HepG2 (cell line): ENCODE measurements at regions not wholly inside any gene's neighbourhood (a gene's known extent, or its start where the extent isn't known, plus 50 kb on each side); places are given as distances from the start of the nearest gene placed in this dataset.

Source experiments
- ATAC-seq: fragments of 200-7000 bp; cut with Tn5 transposase; 3 replicates; pipeline ENCODE4 v1.9.1; 2020; ENCODE audit warnings: mild to moderate bottlenecking, moderate library complexity
- BruUV-seq: library from RNA; stranded (reverse); fragments of 400-500 nt; replicated peaks from 2 replicates; lab custom pipeline; 2021; lab: Mats Ljungman, UMichigan
- CTCF ChIA-PET: fragments of 300-600 bp; formaldehyde crosslinking; extraction: SDS; loops from one replicate; lab custom pipeline; 2021; ENCODE audit warnings: low total read pairs, inconsistent platforms, low intra/inter-chr PET ratio; lab: Yijun Ruan, JAX
- POLR2A ChIA-PET: fragments of 350-600 bp; sonication (Branson Sonifier 250); formaldehyde crosslinking; loops from one replicate; lab custom pipeline; 2020; ENCODE audit warnings: antibody characterized with exemption, inconsistent platforms; lab: Yijun Ruan, JAX
- DNase-seq: peaks from one replicate; pipeline ENCODE4 v3.0.0-alpha.2; 2015; ENCODE audit warnings: low spot score
- FAIRE-seq: peaks from 3 replicates; lab custom pipeline; 2011; peaks lifted over from hg19 to GRCh38; lab: Jason Lieb, UNC
- H2AFZ ChIP-seq: one replicate; pipeline ENCODE4 v1.6.1; 2011; ENCODE audit warnings: low read length, inconsistent platforms
- H3K27ac ChIP-seq: fragments of 300-600 bp; 3 replicates; pipeline ENCODE4 v1.8.0; 2011; ENCODE audit warnings: mixed run types, mild to moderate bottlenecking, mixed read lengths, low read length, inconsistent platforms; ENCODE audit not compliant: insufficient read depth; ENCODE audit errors: extremely low read length
- H3K27me3 ChIP-seq, 2 experiments: fragments of 200-600 bp in 1 of 2; 2 replicates in 1 of 2; 3 replicates in 1 of 2; pipeline versions ENCODE4 v1.6.0 to v1.8.0; 2011; ENCODE audit warnings: low read length in 2 of 2, mild to moderate bottlenecking in 2 of 2, moderate library complexity in 2 of 2, inconsistent platforms in 1 of 2; ENCODE audit not compliant: insufficient read depth in 2 of 2, control insufficient read depth in 1 of 2
- H3K36me3 ChIP-seq, 2 experiments: fragments of 200-600 bp in 1 of 2; replicated peaks in 1 of 2; 2 replicates in 1 of 2; 3 replicates in 1 of 2; pipeline versions ENCODE4 v1.5.1 to v1.8.0; 2011; ENCODE audit warnings: low read length in 2 of 2, inconsistent platforms in 1 of 2; ENCODE audit not compliant: insufficient read depth in 2 of 2, control insufficient read depth in 1 of 2
- H3K4me1 ChIP-seq: 2 replicates; pipeline ENCODE4 v1.5.1; 2012; ENCODE audit warnings: low read length, inconsistent platforms; ENCODE audit not compliant: insufficient read depth
- H3K4me2 ChIP-seq: 2 replicates; pipeline ENCODE4 v1.6.0; 2011; ENCODE audit warnings: low read depth, low read length, inconsistent platforms
- H3K4me3 ChIP-seq, 3 experiments: fragments of 200-600 bp in 1 of 3; sonication (generic), shearing (Covaris generic) in 1 of 3; replicated peaks in 1 of 3; 2 replicates each; pipeline ENCODE4 v1.5.1; 2011 to 2016; ENCODE audit warnings: low read length in 3 of 3, inconsistent platforms in 2 of 3, low read depth in 2 of 3, mild to moderate bottlenecking in 2 of 3, control low read depth in 1 of 3, mixed read lengths in 1 of 3; ENCODE audit not compliant: insufficient read depth in 1 of 3
- H3K79me2 ChIP-seq: one replicate; pipeline ENCODE4 v1.6.1; 2011; ENCODE audit warnings: low read length, inconsistent platforms; ENCODE audit not compliant: insufficient read depth
- H3K9ac ChIP-seq: 2 replicates; pipeline ENCODE4 v1.6.0; 2011; ENCODE audit warnings: mild to moderate bottlenecking, low read depth, low read length, inconsistent platforms; ENCODE audit not compliant: insufficient read depth
- H3K9me3 ChIP-seq: 2 replicates; pipeline ENCODE4 v1.5.1; 2012; ENCODE audit warnings: mild to moderate bottlenecking, low read length
- H4K20me1 ChIP-seq: 2 replicates; pipeline ENCODE4 v1.6.0; 2011; ENCODE audit warnings: inconsistent platforms, mild to moderate bottlenecking, low read length, moderate library complexity; ENCODE audit not compliant: insufficient read depth
- ATRX ChIP-seq: sonication (generic); formaldehyde crosslinking; IDR thresholded peaks from 2 replicates; pipeline ENCODE4 v1.4.0; 2020; ENCODE audit warnings: missing genetic modification reagents, borderline replicate concordance
- DMAP1 ChIP-seq: IDR thresholded peaks from 2 replicates; pipeline ENCODE4 v1.6.1; 2016
- FOXO4 ChIP-seq: sonication (generic); formaldehyde crosslinking; conservative IDR thresholded peaks from 2 replicates; pipeline ENCODE4 v1.8.1; 2023; ENCODE audit warnings: missing genetic modification reagents
- HNF4G ChIP-seq, 2 experiments: sonication (generic) in 1 of 2; formaldehyde crosslinking in 1 of 2; IDR thresholded peaks; 2 replicates each; pipeline versions ENCODE4 v1.4.0 to v1.6.1; 2011 to 2020; ENCODE audit warnings: borderline replicate concordance in 2 of 2, low read depth in 2 of 2, mild to moderate bottlenecking in 2 of 2, low read length in 1 of 2, missing genetic modification reagents in 1 of 2, moderate library complexity in 1 of 2
- MED1 ChIP-seq: sonication (generic); formaldehyde crosslinking; IDR thresholded peaks from 2 replicates; pipeline ENCODE4 v1.4.0; 2020; ENCODE audit warnings: missing genetic modification reagents
- PAWR ChIP-seq: sonication (generic); formaldehyde crosslinking; IDR thresholded peaks from 2 replicates; pipeline ENCODE4 v1.4.0; 2020; ENCODE audit warnings: missing genetic modification reagents, mild to moderate bottlenecking, borderline replicate concordance
- PCBP2 ChIP-seq: fragments of 200-400 bp; formaldehyde crosslinking; optimal IDR thresholded peaks from 2 replicates; pipeline ENCODE3; 2018; ENCODE audit warnings: low read length, low read depth; ENCODE audit not compliant: poor library complexity, severe bottlenecking
- POLR2AphosphoS5 ChIP-seq: IDR thresholded peaks from 2 replicates; pipeline ENCODE4 v1.6.1; 2012; ENCODE audit warnings: low read depth, low read length
- ZFP41 ChIP-seq: sonication (generic); formaldehyde crosslinking; IDR thresholded peaks from 2 replicates; pipeline ENCODE4 v1.4.0; 2020; ENCODE audit warnings: mild to moderate bottlenecking, missing genetic modification reagents, borderline replicate concordance
- ZFP62 ChIP-seq: sonication (generic); formaldehyde crosslinking; IDR thresholded peaks from 2 replicates; pipeline ENCODE4 v1.4.0; 2020; ENCODE audit warnings: missing genetic modification reagents
- ZNF121 ChIP-seq: sonication (generic); formaldehyde crosslinking; IDR thresholded peaks from 2 replicates; pipeline ENCODE4 v1.5.0; 2020; ENCODE audit warnings: mild to moderate bottlenecking, missing genetic modification reagents
- ZNF225 ChIP-seq: sonication (generic); formaldehyde crosslinking; IDR thresholded peaks from 2 replicates; pipeline ENCODE4 v1.4.0; 2020; ENCODE audit warnings: mild to moderate bottlenecking, missing genetic modification reagents
- ZNF558 ChIP-seq: sonication (generic); formaldehyde crosslinking; IDR thresholded peaks from 2 replicates; pipeline ENCODE4 v1.9.0; 2022; ENCODE audit warnings: mild to moderate bottlenecking, missing genetic modification reagents, borderline replicate concordance
- ZNF747 ChIP-seq: sonication (generic); formaldehyde crosslinking; IDR thresholded peaks from 2 replicates; pipeline ENCODE4 v1.8.1; 2023; ENCODE audit warnings: missing genetic modification reagents, mild to moderate bottlenecking, borderline replicate concordance
- ZSCAN12 ChIP-seq: sonication (generic); formaldehyde crosslinking; IDR thresholded peaks from 2 replicates; pipeline ENCODE4 v1.9.0; 2021; ENCODE audit warnings: mild to moderate bottlenecking, missing genetic modification reagents
- WGBS: methylation state at CpG from one replicate; pipeline ENCODE4 v1.1.6; 2017; ENCODE audit warnings: low lambda C conversion rate; 5-methylcytosine and 5-hydroxymethylcytosine counted together
- in situ Hi-C: cut with HindIII; loops from 2 replicates; pipeline ENCODE4 v1.10.0; 2017; ENCODE audit warnings: low pct_unique_long_range_greater_than_20kb; ENCODE audit not compliant: extremely low pct_ligation_motif_present
- intact Hi-C: fragments of 100-400 bp; cut with micrococcal nuclease; formaldehyde crosslinking; loops from one replicate; pipeline ENCODE4 v1.10.0; 2022; ENCODE audit not compliant: unreplicated experiment
- TF ChIP-seq, protein P1 (sequence below): sonication (generic); formaldehyde crosslinking; IDR thresholded peaks from 2 replicates; pipeline ENCODE4 v1.8.1; 2022; ENCODE audit warnings: mild to moderate bottlenecking, missing genetic modification reagents

GRCh38 chr3:144085964-144086363 is 114.3 kb downstream of the DIPK2A start:
- no peak for DNase-seq
- BruUV-seq: no TSS peak
- Histone ChIP-seq H4K20me1 (no peaks in the 10 kb centered on the region), H3K4me1 (no peaks in the 10 kb centered on the region), H3K4me3 (no peak overlapping the region)
- intact Hi-C loops (no loop called here), in situ Hi-C loops (no loop called here)
- ATAC-seq: no peak
- 4% methylated on average over 3 of the region's 3 CpGs for WGBS
- CTCF ChIA-PET: no interaction called here
- TF ChIP-seq ATRX (CRISPR knock-in tag) (no peak), PCBP2 (no peak), ZFP62 (no peak), ZNF747 (CRISPR knock-in tag) (no peak), ZSCAN12 (CRISPR knock-in tag) (no peak), MED1 (CRISPR knock-in tag) (no peak), POLR2AphosphoS5 (no peak), FOXO4 (CRISPR knock-in tag) (no peak), ZNF121 (CRISPR knock-in tag) (no peak)
- TF ChIP-seq, all 625 proteins: peak for 0
- Histone ChIP-seq H3K36me3 (no peaks in the 10 kb centered on the region), H3K4me2 (no peak overlapping the region), H3K9ac (no peak overlapping the region), H3K9me3 (no peaks in the 10 kb centered on the region), H3K27ac (no peak overlapping the region), H3K27me3 (no peaks in the 10 kb centered on the region), H2AFZ (no peak overlapping the region), H3K79me2 (no peaks in the 10 kb centered on the region)
- no peak for FAIRE-seq
- POLR2A ChIA-PET: no interaction called here

DNA sequence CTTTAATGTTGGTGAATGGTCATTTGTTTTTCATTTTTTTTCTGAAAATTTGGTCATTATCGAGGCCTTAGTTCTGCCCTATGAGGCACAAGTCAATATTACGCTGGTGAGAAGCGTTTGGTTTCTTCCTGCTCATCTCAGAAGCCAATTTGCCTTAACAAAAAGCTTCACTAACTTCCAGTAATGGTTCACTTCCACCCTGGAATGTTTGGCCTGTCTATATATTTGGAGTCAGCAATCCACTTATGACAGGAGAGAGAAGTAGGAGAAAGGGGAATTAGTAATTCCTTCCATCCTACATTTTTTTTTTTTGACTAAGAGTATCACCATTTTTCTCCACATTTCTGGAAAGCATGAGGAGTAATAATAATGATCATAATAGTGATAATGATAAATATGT is 124.4 kb downstream of the DIPK2A start:
- no peaks in the 10 kb centered on the region for H3K4me1 ChIP-seq
- TF ChIP-seq DMAP1 (CRISPR knock-in tag) (no peak), ZNF225 (CRISPR knock-in tag) (no peak), PAWR (CRISPR knock-in tag) (no peak), HNF4G (IDR thresholded peaks at IDR 0.05; ENCODE audit: borderline replicate concordance, low read depth, low read length) (no peak), HNF4G (CRISPR knock-in tag; IDR thresholded peaks at IDR 0.05; ENCODE audit: borderline replicate concordance, low read depth) (no peak), ZNF558 (CRISPR knock-in tag) (no peak), ZFP41 (CRISPR knock-in tag) (no peak)
- TF ChIP-seq, protein P1, sequence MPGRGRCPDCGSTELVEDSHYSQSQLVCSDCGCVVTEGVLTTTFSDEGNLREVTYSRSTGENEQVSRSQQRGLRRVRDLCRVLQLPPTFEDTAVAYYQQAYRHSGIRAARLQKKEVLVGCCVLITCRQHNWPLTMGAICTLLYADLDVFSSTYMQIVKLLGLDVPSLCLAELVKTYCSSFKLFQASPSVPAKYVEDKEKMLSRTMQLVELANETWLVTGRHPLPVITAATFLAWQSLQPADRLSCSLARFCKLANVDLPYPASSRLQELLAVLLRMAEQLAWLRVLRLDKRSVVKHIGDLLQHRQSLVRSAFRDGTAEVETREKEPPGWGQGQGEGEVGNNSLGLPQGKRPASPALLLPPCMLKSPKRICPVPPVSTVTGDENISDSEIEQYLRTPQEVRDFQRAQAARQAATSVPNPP (CRISPR knock-in tag): no peak
- TF ChIP-seq, all 625 proteins: peak for 0
- BruUV-seq: no TSS peak
- Histone ChIP-seq H3K9me3 (peaks cover 13% of the 10 kb centered on the region; the same call in 1 of the 2 replicates), H4K20me1 (no peaks in the 10 kb centered on the region), H3K27me3 (no peaks in the 10 kb centered on the region), H3K4me3 (no peak overlapping the region), H3K79me2 (no peaks in the 10 kb centered on the region), H3K9ac (no peak overlapping the region), H3K4me2 (no peak overlapping the region), H3K27ac (no peak overlapping the region), H3K36me3 (no peaks in the 10 kb centered on the region), H2AFZ (no peak overlapping the region)
- no peak for ATAC-seq
- POLR2A ChIA-PET: no interaction called here
- intact Hi-C loops: no loop called here
- CTCF ChIA-PET: no interaction called here
- no peak for FAIRE-seq
- no peak for DNase-seq
- 1% methylated on average over 3 of the region's 3 CpGs for WGBS
- in situ Hi-C loops: no loop called here
